ENCODE measurements at regions not wholly inside any gene's neighbourhood (a gene's known extent, or its start where the extent isn't known, plus 50 kb on each side); places are given as distances from the start of the nearest gene placed in this dataset.

GRCh38 chr6:50902260-50902659 lies 83.6 kb downstream of the TFAP2B start:
- TF ChIP-seq BACH2 (CRISPR knock-in tag; IDR thresholded peaks at IDR 0.05; ENCODE audit: borderline replicate concordance) (no peak), ARNTL (CRISPR knock-in tag; IDR thresholded peaks at IDR 0.05; ENCODE audit: borderline replicate concordance, low read depth) (no peak), CSRNP3 (CRISPR knock-in tag; IDR thresholded peaks at IDR 0.05) (no peak), PATZ1 (CRISPR knock-in tag; IDR thresholded peaks at IDR 0.05; ENCODE audit: borderline replicate concordance) (no peak), GLIS3 (CRISPR knock-in tag; IDR thresholded peaks at IDR 0.05) (no peak), ZFP30 (CRISPR knock-in tag; IDR thresholded peaks at IDR 0.05) (no peak), ZNF70 (CRISPR knock-in tag; IDR thresholded peaks at IDR 0.05) (no peak), SNAI2 (CRISPR knock-in tag; IDR thresholded peaks at IDR 0.05) (no peak), ZC3H10 (CRISPR knock-in tag; IDR thresholded peaks at IDR 0.05) (no peak), RARB (CRISPR knock-in tag; IDR thresholded peaks at IDR 0.05) (no peak)

Data from SK-N-SH treated with all-trans-retinoic acid at 6 μM for 48 hours (cell line).